Hepatocyte (in vitro differentiated cells): ENCODE measurements at regions not wholly inside any gene's neighbourhood (a gene's known extent, or its start where the extent isn't known, plus 50 kb on each side); places are given as distances from the start of the nearest gene placed in this dataset.
"Not testable (repeated sequence)": the region's sequence is repeated elsewhere in the genome, so short reads cannot be mapped to it uniquely, and the experiment has no call there.

Experiments
- DNase-seq: peaks from one replicate; pipeline ENCODE4 v3.0.0-alpha.2; 2016; ENCODE audit warnings: low spot score
- H2AFZ ChIP-seq: fragments of 200-600 bp; sonication (generic); 2 replicates; pipeline ENCODE4 v1.6.0; 2016; ENCODE audit warnings: antibody characterized with exemption, mild to moderate bottlenecking
- H3K27ac ChIP-seq: fragments of 200-600 bp; sonication (generic); 2 replicates; pipeline ENCODE4 v1.5.1; 2016; ENCODE audit warnings: mild to moderate bottlenecking
- H3K27me3 ChIP-seq: fragments of 200-600 bp; sonication (generic); 2 replicates; pipeline ENCODE4 v1.6.1; 2016
- H3K36me3 ChIP-seq: fragments of 200-600 bp; sonication (generic); replicated peaks from 2 replicates; pipeline ENCODE4 v1.5.1; 2016; ENCODE audit warnings: low read depth; ENCODE audit not compliant: insufficient read depth
- H3K4me1 ChIP-seq: fragments of 200-600 bp; sonication (generic); 2 replicates; pipeline ENCODE4 v1.5.1; 2016; ENCODE audit warnings: mild to moderate bottlenecking, moderate library complexity; ENCODE audit not compliant: insufficient read depth
- H3K4me2 ChIP-seq: fragments of 200-600 bp; sonication (generic); 2 replicates; pipeline ENCODE4 v1.6.0; 2016
- H3K4me3 ChIP-seq: fragments of 200-600 bp; sonication (generic); 2 replicates; pipeline ENCODE4 v1.5.1; 2016; ENCODE audit warnings: mild to moderate bottlenecking
- H3K79me2 ChIP-seq: fragments of 200-600 bp; sonication (generic); 2 replicates; pipeline ENCODE4 v1.6.0; 2017; ENCODE audit warnings: mild to moderate bottlenecking
- H3K9me2 ChIP-seq: fragments of 200-600 bp; sonication (generic); replicated peaks from 2 replicates; pipeline ENCODE4 v1.6.0; 2017; ENCODE audit warnings: mild to moderate bottlenecking; ENCODE audit not compliant: insufficient read depth
- H3K9me3 ChIP-seq: fragments of 200-600 bp; sonication (generic); 2 replicates; pipeline ENCODE4 v1.5.1; 2016; ENCODE audit warnings: low read depth, mild to moderate bottlenecking
- H4K20me1 ChIP-seq: fragments of 200-600 bp; sonication (generic); 2 replicates; pipeline ENCODE4 v1.6.0; 2016; ENCODE audit warnings: mild to moderate bottlenecking; ENCODE audit not compliant: insufficient read depth, poor library complexity, severe bottlenecking
- EZH2 ChIP-seq: fragments of 200-600 bp; sonication (generic); IDR thresholded peaks from 2 replicates; pipeline ENCODE4 v1.6.1; 2016; ENCODE audit warnings: antibody characterized with exemption, mild to moderate bottlenecking, borderline replicate concordance
- EZH2phosphoT487 ChIP-seq: fragments of 200-600 bp; sonication (generic); IDR thresholded peaks from one replicate; pipeline ENCODE4 v1.6.1; 2018; ENCODE audit warnings: antibody characterized with exemption, mild to moderate bottlenecking, low read depth, moderate library complexity; ENCODE audit not compliant: unreplicated experiment, severe bottlenecking
- WGBS: methylation state at CpG from one replicate; pipeline ENCODE4 v1.1.6; 2016; ENCODE audit warnings: low lambda C conversion rate; ENCODE audit errors: missing lambda C conversion rate; 5-methylcytosine and 5-hydroxymethylcytosine counted together
- TF ChIP-seq, protein P1 (sequence below): fragments of 200-600 bp; sonication (generic); IDR thresholded peaks from 2 replicates; pipeline ENCODE4 v1.5.1; 2016; ENCODE audit warnings: antibody characterized with exemption, mild to moderate bottlenecking; ENCODE audit not compliant: poor library complexity

- H3K4me2 ChIP-seq, result no peak overlapping the region
- WGBS, result 88% methylated on average over 13 of the region's 13 CpGs
- no peaks in the 10 kb centered on the region for H3K36me3 ChIP-seq
- no peaks in the 10 kb centered on the region for H3K79me2 ChIP-seq
- no peak overlapping the region for H3K27ac ChIP-seq
- TF ChIP-seq EZH2, result no peak
- TF ChIP-seq EZH2phosphoT487, result no peak
- TF ChIP-seq, protein P1, sequence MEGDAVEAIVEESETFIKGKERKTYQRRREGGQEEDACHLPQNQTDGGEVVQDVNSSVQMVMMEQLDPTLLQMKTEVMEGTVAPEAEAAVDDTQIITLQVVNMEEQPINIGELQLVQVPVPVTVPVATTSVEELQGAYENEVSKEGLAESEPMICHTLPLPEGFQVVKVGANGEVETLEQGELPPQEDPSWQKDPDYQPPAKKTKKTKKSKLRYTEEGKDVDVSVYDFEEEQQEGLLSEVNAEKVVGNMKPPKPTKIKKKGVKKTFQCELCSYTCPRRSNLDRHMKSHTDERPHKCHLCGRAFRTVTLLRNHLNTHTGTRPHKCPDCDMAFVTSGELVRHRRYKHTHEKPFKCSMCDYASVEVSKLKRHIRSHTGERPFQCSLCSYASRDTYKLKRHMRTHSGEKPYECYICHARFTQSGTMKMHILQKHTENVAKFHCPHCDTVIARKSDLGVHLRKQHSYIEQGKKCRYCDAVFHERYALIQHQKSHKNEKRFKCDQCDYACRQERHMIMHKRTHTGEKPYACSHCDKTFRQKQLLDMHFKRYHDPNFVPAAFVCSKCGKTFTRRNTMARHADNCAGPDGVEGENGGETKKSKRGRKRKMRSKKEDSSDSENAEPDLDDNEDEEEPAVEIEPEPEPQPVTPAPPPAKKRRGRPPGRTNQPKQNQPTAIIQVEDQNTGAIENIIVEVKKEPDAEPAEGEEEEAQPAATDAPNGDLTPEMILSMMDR, result no peak
- H3K27me3 ChIP-seq, result peaks cover 6% of the 10 kb centered on the region
- DNase-seq, result no peak
- H2AFZ ChIP-seq, result no peak overlapping the region
- no peaks in the 10 kb centered on the region for H4K20me1 ChIP-seq
- H3K4me1 ChIP-seq, result no peaks in the 10 kb centered on the region
- no peak overlapping the region for H3K4me3 ChIP-seq
- no peaks in the 10 kb centered on the region for H3K9me3 ChIP-seq
- H3K9me2 ChIP-seq, result no peaks in the 10 kb centered on the region
Measured at GRCh38 chr1:29798699-29799566, 562.6 kb downstream of the PTPRU start.

- not testable (repeated sequence) for H3K27me3 ChIP-seq, H2AFZ ChIP-seq, H3K4me3 ChIP-seq, H3K79me2 ChIP-seq, H3K9me3 ChIP-seq, H3K27ac ChIP-seq, H3K9me2 ChIP-seq, DNase-seq, H3K4me2 ChIP-seq, H3K4me1 ChIP-seq, H4K20me1 ChIP-seq, H3K36me3 ChIP-seq
- WGBS, result 85% methylated on average over 1 of the region's 1 CpG
Measured at GRCh38 chr1:29797125-29797524, 560.8 kb downstream of the PTPRU start.

DNA sequence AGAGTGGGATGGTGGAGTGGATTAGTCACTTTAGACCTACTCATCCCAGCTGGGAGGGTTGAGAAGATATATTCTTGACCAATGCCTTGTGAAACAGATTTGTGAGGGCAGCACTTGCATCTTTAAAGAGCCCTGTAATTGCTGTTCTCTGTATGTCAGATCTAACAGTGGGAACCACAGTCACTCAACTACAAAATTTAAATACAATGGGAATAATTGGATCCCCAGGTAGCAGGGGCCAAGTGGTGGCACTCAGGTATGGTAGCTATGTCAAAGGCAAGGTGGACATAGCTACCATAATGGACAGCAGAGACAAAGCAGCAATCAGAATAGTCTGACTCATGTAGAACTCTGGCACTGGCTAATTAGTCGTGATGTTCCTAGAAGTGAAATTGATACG lies 559.6 kb downstream of the PTPRU start:
- WGBS, result 76% methylated on average over 2 of the region's 2 CpGs
- H2AFZ ChIP-seq, H4K20me1 ChIP-seq, H3K36me3 ChIP-seq, H3K4me1 ChIP-seq, H3K4me2 ChIP-seq, H3K9me3 ChIP-seq, H3K27ac ChIP-seq, H3K9me2 ChIP-seq, H3K27me3 ChIP-seq, H3K4me3 ChIP-seq, H3K79me2 ChIP-seq, DNase-seq: not testable (repeated sequence)

DNA sequence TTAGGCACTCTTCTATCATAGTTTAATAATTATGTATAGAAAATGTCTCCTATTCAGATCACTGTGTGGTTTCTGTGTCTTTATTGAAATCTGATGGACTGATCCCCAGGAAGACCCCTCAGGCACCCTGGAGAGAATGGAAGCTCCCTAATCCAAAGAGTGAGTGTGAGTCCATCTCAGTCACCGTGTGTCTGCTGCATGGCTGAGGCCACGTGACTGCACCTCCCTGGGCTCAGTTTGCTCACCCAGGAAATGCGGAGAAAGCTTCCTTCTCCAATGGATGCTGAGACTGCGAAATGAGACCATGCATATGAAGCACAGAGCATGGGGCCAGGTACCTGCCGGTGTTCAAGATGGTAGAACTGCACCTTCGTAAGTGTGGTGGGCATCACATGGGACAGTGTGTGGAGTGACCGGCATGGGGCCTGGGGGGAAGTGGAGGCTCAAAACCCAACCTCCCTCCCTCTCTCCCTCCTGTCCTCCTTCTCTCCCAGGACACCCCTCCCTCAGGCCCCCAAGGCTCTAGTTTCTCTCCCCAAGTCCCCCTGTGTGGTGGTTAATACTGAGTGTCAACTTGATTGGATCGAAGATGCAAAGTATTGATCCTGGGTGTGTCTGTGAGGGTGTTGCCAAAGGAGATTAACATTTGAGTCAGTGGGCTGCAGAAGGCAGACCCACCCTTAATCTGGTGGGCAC lies 557.5 kb downstream of the PTPRU start:
- H3K9me2 ChIP-seq, result no peaks in the 10 kb centered on the region
- H3K4me3 ChIP-seq, result no peak overlapping the region
- no peaks in the 10 kb centered on the region for H3K36me3 ChIP-seq
- TF ChIP-seq, protein P1, result no peak
- no peak for TF ChIP-seq EZH2phosphoT487
- no peak for TF ChIP-seq EZH2
- WGBS, result 83% methylated on average over 8 of the region's 8 CpGs
- no peak overlapping the region for H2AFZ ChIP-seq
- H3K4me1 ChIP-seq, result no peaks in the 10 kb centered on the region
- H3K9me3 ChIP-seq, result no peaks in the 10 kb centered on the region
- no peak for DNase-seq
- no peak overlapping the region for H3K4me2 ChIP-seq
- no peaks in the 10 kb centered on the region for H3K79me2 ChIP-seq
- H3K27ac ChIP-seq, result no peak overlapping the region
- H3K27me3 ChIP-seq, result no peaks in the 10 kb centered on the region
- H4K20me1 ChIP-seq, result no peaks in the 10 kb centered on the region
